NCI-H69 (cell line): ENCODE measurements at regions not wholly inside any gene's neighbourhood (a gene's known extent, or its start where the extent isn't known, plus 50 kb on each side); places are given as distances from the start of the nearest gene placed in this dataset.

ENCODE experiments used
- DNase-seq: peaks from one replicate; lab custom pipeline; 2025; lab: John Stamatoyannopoulos, UW

GRCh38 chr1:194338241-194338948 is 1152.0 kb upstream of the B3GALT2 start:
- DNase-seq, result peak; percentile 67

- no peak for DNase-seq
Observed at GRCh38 chr1:194333240-194333639, 1146.8 kb upstream of the B3GALT2 start.

GRCh38 chr1:194331758-194332157 is 1145.3 kb upstream of the B3GALT2 start:
- DNase-seq, result no peak

GRCh38 chr1:194322751-194323150 is 1136.3 kb upstream of the B3GALT2 start:
- DNase-seq, result peak; percentile 13

GRCh38 chr1:194318790-194319280 is 1132.4 kb upstream of the B3GALT2 start:
- no peak for DNase-seq

GRCh38 chr1:194309697-194310096 is 1123.3 kb upstream of the B3GALT2 start:
- DNase-seq, result no peak

- DNase-seq, result no peak
Observed at GRCh38 chr1:194309269-194309668, 1122.9 kb upstream of the B3GALT2 start.

GRCh38 chr1:194300776-194301175 is 1114.4 kb upstream of the B3GALT2 start:
- DNase-seq, result no peak

- no peak for DNase-seq
Observed at GRCh38 chr1:194300340-194300739, 1113.9 kb upstream of the B3GALT2 start.

GRCh38 chr1:194298007-194298598 is 1111.7 kb upstream of the B3GALT2 start:
- DNase-seq, result no peak

- DNase-seq, result no peak
Observed at GRCh38 chr1:194297094-194297493, 1110.7 kb upstream of the B3GALT2 start.

- DNase-seq, result no peak
Observed at GRCh38 chr1:194296201-194296600, 1109.8 kb upstream of the B3GALT2 start.

- DNase-seq, result peak; percentile 82
Observed at GRCh38 chr1:194295685-194296084, 1109.3 kb upstream of the B3GALT2 start.

GRCh38 chr1:194293851-194294405 is 1107.5 kb upstream of the B3GALT2 start:
- DNase-seq, result no peak

GRCh38 chr1:194292966-194293365 is 1106.6 kb upstream of the B3GALT2 start:
- DNase-seq, result no peak

- DNase-seq, result peak; percentile 77
Observed at GRCh38 chr1:194289569-194290266, 1103.3 kb upstream of the B3GALT2 start.

GRCh38 chr1:194288238-194288637 is 1101.8 kb upstream of the B3GALT2 start:
- DNase-seq, result peak; percentile 49

- DNase-seq, result no peak
Observed at GRCh38 chr1:194281376-194281775, 1095.0 kb upstream of the B3GALT2 start.

- DNase-seq, result no peak
Observed at GRCh38 chr1:194280463-194280862, 1094.0 kb upstream of the B3GALT2 start.

GRCh38 chr1:194279975-194280374 is 1093.6 kb upstream of the B3GALT2 start:
- no peak for DNase-seq

GRCh38 chr1:194277927-194278326 is 1091.5 kb upstream of the B3GALT2 start:
- no peak for DNase-seq

GRCh38 chr1:194273660-194274059 is 1087.2 kb upstream of the B3GALT2 start:
- DNase-seq, result no peak

- DNase-seq, result no peak
Observed at GRCh38 chr1:194268839-194269238, 1082.4 kb upstream of the B3GALT2 start.
